OCI-LY1 (cell line): ENCODE measurements at regions not wholly inside any gene's neighbourhood (a gene's known extent, or its start where the extent isn't known, plus 50 kb on each side); places are given as distances from the start of the nearest gene placed in this dataset.

Source experiments
- H2AFZ ChIP-seq: fragments of 200-600 bp; sonication (generic), shearing (Covaris generic); 2 replicates; pipeline ENCODE4 v1.6.0; 2014; ENCODE audit warnings: antibody characterized with exemption, mild to moderate bottlenecking, low read length
- H3F3A ChIP-seq: fragments of 200-600 bp; sonication (generic), shearing (Covaris generic); 2 replicates; pipeline ENCODE4 v1.6.0; 2014; ENCODE audit warnings: mild to moderate bottlenecking, antibody characterized with exemption, low read length, moderate library complexity; ENCODE audit not compliant: insufficient read depth
- H3K27ac ChIP-seq: fragments of 200-600 bp; sonication (generic); 2 replicates; pipeline ENCODE4 v1.5.1; 2014; ENCODE audit warnings: low read length, mixed run types, mild to moderate bottlenecking, low read depth; ENCODE audit not compliant: poor library complexity, severe bottlenecking
- H3K27me3 ChIP-seq: fragments of 200-600 bp; sonication (generic); 2 replicates; pipeline ENCODE4 v1.6.0; 2014; ENCODE audit warnings: antibody characterized with exemption, mild to moderate bottlenecking, low read length, moderate library complexity; ENCODE audit not compliant: insufficient read depth
- H3K36me3 ChIP-seq: fragments of 200-600 bp; sonication (generic); 2 replicates; pipeline ENCODE4 v1.6.1; 2014; ENCODE audit warnings: mild to moderate bottlenecking, antibody characterized with exemption, low read length, moderate library complexity, mixed read lengths; ENCODE audit not compliant: insufficient read depth
- H3K4me1 ChIP-seq: fragments of 200-600 bp; sonication (generic); 2 replicates; pipeline ENCODE4 v1.5.1; 2014; ENCODE audit warnings: mild to moderate bottlenecking, low read length, moderate library complexity; ENCODE audit not compliant: insufficient read depth, severe bottlenecking
- H3K4me2 ChIP-seq: fragments of 200-600 bp; sonication (generic), shearing (Covaris generic); 2 replicates; pipeline ENCODE4 v1.6.1; 2014; ENCODE audit warnings: low read length
- H3K4me3 ChIP-seq: fragments of 200-600 bp; sonication (generic); 2 replicates; pipeline ENCODE4 v1.5.1; 2014; ENCODE audit warnings: low read length, low read depth, mild to moderate bottlenecking, mixed read lengths; ENCODE audit not compliant: poor library complexity, severe bottlenecking
- H3K79me2 ChIP-seq: fragments of 200-600 bp; shearing (Covaris generic); 2 replicates; pipeline ENCODE4 v1.6.1; 2016; ENCODE audit warnings: mixed run types, low read length, mixed read lengths; ENCODE audit not compliant: insufficient read depth
- H3K9ac ChIP-seq: fragments of 200-600 bp; sonication (generic), shearing (Covaris generic); 2 replicates; pipeline ENCODE4 v1.6.1; 2014; ENCODE audit warnings: mild to moderate bottlenecking, low read length, mixed read lengths
- H3K9me2 ChIP-seq: fragments of 200-600 bp; sonication (generic), shearing (Covaris generic); 2 replicates; pipeline ENCODE4 v1.6.1; 2014; ENCODE audit warnings: low read depth, mild to moderate bottlenecking, low read length, mixed read lengths
- H3K9me3 ChIP-seq: fragments of 200-600 bp; shearing (Covaris generic); 2 replicates; pipeline ENCODE4 v1.6.1; 2014; ENCODE audit warnings: low read length, mixed read lengths
- H4K20me1 ChIP-seq: fragments of 200-600 bp; sonication (generic), shearing (Covaris generic); 2 replicates; pipeline ENCODE4 v1.6.0; 2016; ENCODE audit warnings: mild to moderate bottlenecking, low read length; ENCODE audit not compliant: insufficient read depth
- EZH2 ChIP-seq: fragments of 200-600 bp; sonication (generic), shearing (Covaris generic); IDR thresholded peaks from 2 replicates; pipeline ENCODE4 v1.8.0; 2017; ENCODE audit warnings: borderline replicate concordance, mixed run types, mild to moderate bottlenecking, antibody characterized with exemption, low read length, moderate library complexity, mixed read lengths
- TF ChIP-seq, protein P1 (sequence below): fragments of 200-600 bp; sonication (generic), shearing (Covaris generic); IDR thresholded peaks from 2 replicates; pipeline ENCODE4 v1.5.1; 2017; ENCODE audit warnings: mild to moderate bottlenecking, antibody characterized with exemption, low read length, moderate library complexity, mixed read lengths

DNA sequence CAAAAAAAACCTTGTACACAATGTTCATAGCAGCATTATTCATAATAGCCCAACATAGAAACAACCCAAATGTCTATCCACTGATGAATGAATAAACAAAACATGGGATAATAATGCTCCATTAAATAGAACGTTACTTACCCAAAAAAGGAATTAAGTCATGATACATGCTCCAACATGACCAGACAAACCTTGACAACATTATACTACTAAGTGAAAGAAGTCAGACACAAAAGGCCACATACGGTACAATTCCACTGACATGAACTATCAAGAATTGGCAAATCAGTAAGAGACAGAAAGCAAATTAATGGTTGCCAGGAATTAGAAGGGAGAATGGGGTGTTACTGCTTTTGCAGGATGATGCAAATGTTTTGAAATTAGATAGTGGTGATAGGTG lies 193.8 kb upstream of the SHISA6 start:
- no peaks in the 10 kb centered on the region for H3K36me3 ChIP-seq
- H3K9me2 ChIP-seq, result no peaks in the 10 kb centered on the region
- TF ChIP-seq, protein P1, sequence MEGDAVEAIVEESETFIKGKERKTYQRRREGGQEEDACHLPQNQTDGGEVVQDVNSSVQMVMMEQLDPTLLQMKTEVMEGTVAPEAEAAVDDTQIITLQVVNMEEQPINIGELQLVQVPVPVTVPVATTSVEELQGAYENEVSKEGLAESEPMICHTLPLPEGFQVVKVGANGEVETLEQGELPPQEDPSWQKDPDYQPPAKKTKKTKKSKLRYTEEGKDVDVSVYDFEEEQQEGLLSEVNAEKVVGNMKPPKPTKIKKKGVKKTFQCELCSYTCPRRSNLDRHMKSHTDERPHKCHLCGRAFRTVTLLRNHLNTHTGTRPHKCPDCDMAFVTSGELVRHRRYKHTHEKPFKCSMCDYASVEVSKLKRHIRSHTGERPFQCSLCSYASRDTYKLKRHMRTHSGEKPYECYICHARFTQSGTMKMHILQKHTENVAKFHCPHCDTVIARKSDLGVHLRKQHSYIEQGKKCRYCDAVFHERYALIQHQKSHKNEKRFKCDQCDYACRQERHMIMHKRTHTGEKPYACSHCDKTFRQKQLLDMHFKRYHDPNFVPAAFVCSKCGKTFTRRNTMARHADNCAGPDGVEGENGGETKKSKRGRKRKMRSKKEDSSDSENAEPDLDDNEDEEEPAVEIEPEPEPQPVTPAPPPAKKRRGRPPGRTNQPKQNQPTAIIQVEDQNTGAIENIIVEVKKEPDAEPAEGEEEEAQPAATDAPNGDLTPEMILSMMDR, result no peak
- TF ChIP-seq EZH2, result no peak
- H3K4me3 ChIP-seq, result no peak overlapping the region
- H3K9ac ChIP-seq, result no peak overlapping the region
- H3F3A ChIP-seq, result no peaks in the 10 kb centered on the region
- no peak overlapping the region for H2AFZ ChIP-seq
- H3K27me3 ChIP-seq, result no peaks in the 10 kb centered on the region
- H4K20me1 ChIP-seq, result no peaks in the 10 kb centered on the region
- no peaks in the 10 kb centered on the region for H3K79me2 ChIP-seq
- H3K9me3 ChIP-seq, result no peaks in the 10 kb centered on the region
- no peaks in the 10 kb centered on the region for H3K4me1 ChIP-seq
- H3K27ac ChIP-seq, result no peak overlapping the region
- no peak overlapping the region for H3K4me2 ChIP-seq

DNA sequence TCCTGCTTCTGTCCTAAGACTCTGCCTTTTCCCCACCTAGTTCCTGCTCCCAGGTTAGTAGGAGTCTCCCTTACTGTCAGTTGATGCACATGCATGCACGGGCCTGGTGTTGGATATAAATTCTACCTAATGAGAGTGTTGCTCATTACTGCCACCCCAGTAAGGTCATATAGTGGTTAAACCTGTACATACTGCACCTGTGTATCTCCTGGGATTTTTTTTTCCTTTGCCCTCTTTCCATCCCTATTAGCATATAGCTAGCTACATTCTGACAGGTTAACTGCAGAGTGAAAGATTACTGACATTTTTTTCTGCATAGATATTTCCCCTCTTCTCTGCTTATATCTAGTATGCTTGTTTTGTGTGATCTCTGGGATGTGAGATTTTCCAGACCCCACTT lies 201.5 kb upstream of the PIRT start:
- no peaks in the 10 kb centered on the region for H3K36me3 ChIP-seq
- H3K79me2 ChIP-seq, result no peaks in the 10 kb centered on the region
- no peaks in the 10 kb centered on the region for H4K20me1 ChIP-seq
- H3K27ac ChIP-seq, result no peak overlapping the region
- no peak overlapping the region for H2AFZ ChIP-seq
- H3K9me2 ChIP-seq, result no peaks in the 10 kb centered on the region
- no peak overlapping the region for H3K4me2 ChIP-seq
- TF ChIP-seq, protein P1, result no peak
- TF ChIP-seq EZH2, result no peak
- no peaks in the 10 kb centered on the region for H3F3A ChIP-seq
- H3K4me1 ChIP-seq, result no peaks in the 10 kb centered on the region
- no peak overlapping the region for H3K9ac ChIP-seq
- no peak overlapping the region for H3K4me3 ChIP-seq
- H3K27me3 ChIP-seq, result no peaks in the 10 kb centered on the region
- H3K9me3 ChIP-seq, result no peaks in the 10 kb centered on the region

DNA sequence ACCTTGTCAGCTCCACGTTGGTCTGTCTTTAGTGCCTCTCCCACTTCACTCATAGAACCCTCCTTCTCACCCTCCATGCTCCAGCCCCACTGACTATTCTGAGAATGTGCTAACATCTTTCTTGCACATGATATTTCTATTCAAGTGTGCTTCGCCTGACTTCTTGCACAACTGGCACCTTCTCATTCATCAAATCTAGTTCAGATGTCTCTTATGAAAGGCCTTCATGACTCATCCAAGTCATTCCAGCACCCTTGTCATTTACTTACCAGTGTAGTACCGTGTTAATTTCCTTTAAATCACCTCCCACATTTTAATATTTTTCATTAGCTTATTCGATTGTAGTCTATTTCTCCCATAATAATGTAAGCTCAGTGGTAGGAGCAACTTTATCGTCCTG lies 197.8 kb upstream of the PIRT start:
- H3K36me3 ChIP-seq, result no peaks in the 10 kb centered on the region
- H3K4me1 ChIP-seq, result no peaks in the 10 kb centered on the region
- H3F3A ChIP-seq, result no peaks in the 10 kb centered on the region
- H3K9me3 ChIP-seq, result no peaks in the 10 kb centered on the region
- no peak overlapping the region for H3K4me2 ChIP-seq
- no peak overlapping the region for H3K27ac ChIP-seq
- H2AFZ ChIP-seq, result no peak overlapping the region
- H3K9ac ChIP-seq, result no peak overlapping the region
- H3K4me3 ChIP-seq, result no peak overlapping the region
- H3K9me2 ChIP-seq, result no peaks in the 10 kb centered on the region
- no peaks in the 10 kb centered on the region for H3K79me2 ChIP-seq
- H3K27me3 ChIP-seq, result no peaks in the 10 kb centered on the region
- H4K20me1 ChIP-seq, result no peaks in the 10 kb centered on the region
- TF ChIP-seq EZH2, result no peak
- TF ChIP-seq, protein P1, result no peak
